CD14-positive monocyte (primary cell): ENCODE measurements at regions not wholly inside any gene's neighbourhood (a gene's known extent, or its start where the extent isn't known, plus 50 kb on each side); places are given as distances from the start of the nearest gene placed in this dataset.

Source experiments
- DNase-seq, 3 donors: peaks; one replicate each; pipeline ENCODE4 v3.0.0-alpha.2; 2011 to 2022
- H2AFZ ChIP-seq: 2 replicates; pipeline ENCODE4 v1.6.0; 2012; ENCODE audit warnings: mild to moderate bottlenecking, low read depth, low read length, inconsistent platforms; ENCODE audit not compliant: insufficient read depth, poor library complexity, severe bottlenecking
- H3K27ac ChIP-seq, 2 donors: 1 replicate in 1 of 2; 2 replicates in 1 of 2; pipeline ENCODE4 v1.5.1; 2012 to 2013; ENCODE audit warnings: low read length in 2 of 2, control low read depth in 1 of 2, inconsistent platforms in 1 of 2, low read depth in 1 of 2, mild to moderate bottlenecking in 1 of 2
- H3K27me3 ChIP-seq, 2 donors: one replicate each; pipeline versions ENCODE4 v1.6.0 to v1.6.1; 2011 to 2013; ENCODE audit warnings: low read length in 2 of 2; ENCODE audit not compliant: control insufficient read depth in 2 of 2, insufficient read depth in 2 of 2
- H3K36me3 ChIP-seq, 2 donors: replicated peaks in 1 of 2; 1 replicate in 1 of 2; 2 replicates in 1 of 2; pipeline versions ENCODE4 v1.5.1 to v1.6.1; 2012 to 2013; ENCODE audit warnings: low read length in 2 of 2, control low read depth in 1 of 2, inconsistent platforms in 1 of 2, mild to moderate bottlenecking in 1 of 2; ENCODE audit not compliant: insufficient read depth in 2 of 2, control insufficient read depth in 1 of 2
- H3K4me1 ChIP-seq, 2 donors: 1 replicate in 1 of 2; 2 replicates in 1 of 2; pipeline versions ENCODE4 v1.5.1 to v1.6.1; 2012 to 2013; ENCODE audit warnings: low read length in 2 of 2, control low read depth in 1 of 2, inconsistent platforms in 1 of 2, mild to moderate bottlenecking in 1 of 2, moderate library complexity in 1 of 2; ENCODE audit not compliant: insufficient read depth in 2 of 2, control insufficient read depth in 1 of 2
- H3K4me2 ChIP-seq: replicated peaks from 2 replicates; pipeline ENCODE3; 2012; ENCODE audit warnings: low read length, moderate library complexity, mild to moderate bottlenecking; ENCODE audit not compliant: poor library complexity, severe bottlenecking; ENCODE audit errors: extremely low read depth
- H3K4me3 ChIP-seq, 3 experiments: fragments of 200-600 bp in 1 of 3; sonication (generic) in 1 of 3; replicated peaks in 1 of 3; 1 replicate in 2 of 3; 2 replicates in 1 of 3; pipeline ENCODE4 v1.5.1; 2011 to 2013; ENCODE audit warnings: low read length in 3 of 3, mild to moderate bottlenecking in 3 of 3, control low read depth in 2 of 3, low read depth in 2 of 3, inconsistent platforms in 1 of 3, moderate library complexity in 1 of 3
- H3K79me2 ChIP-seq: 2 replicates; pipeline ENCODE4 v1.6.0; 2012; ENCODE audit warnings: mild to moderate bottlenecking, control low read depth, inconsistent platforms, low read length, moderate library complexity; ENCODE audit not compliant: insufficient read depth
- H3K9ac ChIP-seq: 2 replicates; pipeline ENCODE4 v1.6.0; 2017; ENCODE audit warnings: low read length, mild to moderate bottlenecking; ENCODE audit not compliant: insufficient read depth, poor library complexity, severe bottlenecking
- H3K9me3 ChIP-seq, 2 donors: replicated peaks in 1 of 2; 1 replicate in 1 of 2; 2 replicates in 1 of 2; pipeline versions ENCODE4 v1.5.1 to v1.6.1; 2012 to 2013; ENCODE audit warnings: low read length in 2 of 2, control low read depth in 1 of 2; ENCODE audit not compliant: control insufficient read depth in 1 of 2, insufficient read depth in 1 of 2
- H4K20me1 ChIP-seq: 2 replicates; pipeline ENCODE4 v1.6.0; 2012; ENCODE audit warnings: mild to moderate bottlenecking, low read length, control low read depth, moderate library complexity; ENCODE audit not compliant: insufficient read depth
- H3K27ac Mint-ChIP-seq, 7 donors: one replicate each; pipeline ENCODE4 v1.8.0; 2020; ENCODE audit warnings: mild to moderate bottlenecking in 7 of 7, mixed read lengths in 7 of 7, moderate library complexity in 6 of 7, inconsistent platforms in 2 of 7
- H3K27me3 Mint-ChIP-seq, 3 donors: one replicate each; pipeline ENCODE4 v1.8.0; 2021 to 2022; ENCODE audit warnings: low read depth in 3 of 3, mild to moderate bottlenecking in 3 of 3, mixed read lengths in 3 of 3, moderate library complexity in 3 of 3, inconsistent platforms in 1 of 3
- H3K36me3 Mint-ChIP-seq, 2 donors: one replicate each; pipeline ENCODE4 v1.8.0; 2020; ENCODE audit warnings: mixed read lengths in 2 of 2, inconsistent platforms in 1 of 2, mild to moderate bottlenecking in 1 of 2
- H3K4me1 Mint-ChIP-seq: one replicate; pipeline ENCODE4 v1.8.0; 2020; ENCODE audit warnings: mild to moderate bottlenecking, mixed read lengths
- H3K4me3 Mint-ChIP-seq, 2 donors: one replicate each; pipeline ENCODE4 v1.8.0; 2020; ENCODE audit warnings: mild to moderate bottlenecking in 2 of 2, mixed read lengths in 2 of 2, moderate library complexity in 1 of 2
- H3K9me3 Mint-ChIP-seq, 7 donors: one replicate each; pipeline ENCODE4 v1.8.0; 2020 to 2022; ENCODE audit warnings: mixed read lengths in 7 of 7, mild to moderate bottlenecking in 6 of 7, moderate library complexity in 6 of 7, inconsistent platforms in 2 of 7
- CTCF ChIP-seq: fragments of 200-600 bp; IDR thresholded peaks from one replicate; pipeline ENCODE4 v1.8.0; 2022; ENCODE audit warnings: antibody characterized with exemption, mild to moderate bottlenecking
- WGBS: methylation state at CpG from one replicate; pipeline ENCODE4 v1.1.5; 2013; ENCODE audit warnings: missing lambda C conversion rate; ENCODE audit not compliant: insufficient coverage; 5-methylcytosine and 5-hydroxymethylcytosine counted together
- intact Hi-C, 2 donors: fragments of 100-400 bp; cut with micrococcal nuclease; formaldehyde crosslinking; loops; one replicate each; pipeline versions ENCODE4 v1.15.0 to v1.15.1; 2023

- intact Hi-C loops, result no loop called here
Measured at GRCh38 chr12:78330131-78330530, 499.4 kb downstream of the NAV3 start.

GRCh38 chr12:78331181-78331580 is 500.5 kb downstream of the NAV3 start:
- Histone ChIP-seq H4K20me1 (no peaks in the 10 kb centered on the region), H3K9ac (no peak overlapping the region), H3K36me3 (no peaks in the 10 kb centered on the region), H3K4me2 (no peak overlapping the region), H3K27me3 (no peaks in the 10 kb centered on the region), H2AFZ (no peak overlapping the region), H3K4me3 (no peak overlapping the region), H3K4me1 (no peaks in the 10 kb centered on the region), H3K79me2 (no peaks in the 10 kb centered on the region), H3K9me3 (no peaks in the 10 kb centered on the region), H3K27ac (no peak overlapping the region)
- intact Hi-C loops, result no loop called here
- Mint-ChIP-seq H3K4me1 (no peaks in the 10 kb centered on the region), H3K9me3 (peaks cover 0 to 2% (median 0%) of the 10 kb centered on the region in 7 donors), H3K27me3 (peaks cover 0 to 2% (median 0%) of the 10 kb centered on the region in 3 donors), H3K36me3 (no peaks in the 10 kb centered on the region), H3K4me3 (no peak overlapping the region), H3K27ac (no peak overlapping the region)
- TF ChIP-seq CTCF, result no peak
- DNase-seq, result no peak
- 80% methylated on average over 1 of the region's 2 CpGs for WGBS

More at GRCh38 chr12:78330131-78330530, 499.4 kb downstream of the NAV3 start:
- DNase-seq, result no peak
- Histone ChIP-seq H4K20me1 (no peaks in the 10 kb centered on the region), H3K9ac (no peak overlapping the region), H3K4me3 (no peak overlapping the region), H3K27ac (no peak overlapping the region), H3K36me3 (no peaks in the 10 kb centered on the region), H2AFZ (no peak overlapping the region), H3K27me3 (no peaks in the 10 kb centered on the region), H3K4me2 (no peak overlapping the region), H3K79me2 (no peaks in the 10 kb centered on the region), H3K9me3 (no peaks in the 10 kb centered on the region), H3K4me1 (no peaks in the 10 kb centered on the region)
- TF ChIP-seq CTCF, result no peak
- no peak overlapping the region for H3K4me3 Mint-ChIP-seq
- WGBS, result no CpG with 5 or more reads among the region's 1 CpG
- H3K27ac Mint-ChIP-seq, result no peak overlapping the region
- peaks cover 0 to 2% (median 0%) of the 10 kb centered on the region in 3 donors for H3K27me3 Mint-ChIP-seq
- peaks cover 0 to 3% (median 0%) of the 10 kb centered on the region in 7 donors for H3K9me3 Mint-ChIP-seq
- no peaks in the 10 kb centered on the region for H3K36me3 Mint-ChIP-seq
- no peaks in the 10 kb centered on the region for H3K4me1 Mint-ChIP-seq
